HEK293T (cell line): ENCODE measurements at regions not wholly inside any gene's neighbourhood (a gene's known extent, or its start where the extent isn't known, plus 50 kb on each side); places are given as distances from the start of the nearest gene placed in this dataset.

Source experiments
- ARNT ChIP-seq: fragments of 450-650 bp; IDR thresholded peaks from 2 replicates; pipeline ENCODE4 v1.6.1; 2017; ENCODE audit warnings: mild to moderate bottlenecking
- BHLHE40 ChIP-seq: fragments of 450-650 bp; IDR thresholded peaks from 2 replicates; pipeline ENCODE4 v1.6.1; 2016; ENCODE audit warnings: mild to moderate bottlenecking, moderate library complexity, borderline replicate concordance
- CTBP1 ChIP-seq: fragments of 450-650 bp; IDR thresholded peaks from 2 replicates; pipeline ENCODE4 v1.6.1; 2016; ENCODE audit warnings: borderline replicate concordance
- ELF4 ChIP-seq: fragments of 450-650 bp; IDR thresholded peaks from 2 replicates; pipeline ENCODE4 v1.6.1; 2017; ENCODE audit warnings: antibody characterized with exemption
- FOXK2 ChIP-seq: fragments of 450-650 bp; IDR thresholded peaks from 2 replicates; pipeline ENCODE4 v1.6.1; 2016; ENCODE audit warnings: mild to moderate bottlenecking
- FOXM1 ChIP-seq: fragments of 450-650 bp; IDR thresholded peaks from 2 replicates; pipeline ENCODE4 v1.6.1; 2017; ENCODE audit warnings: mild to moderate bottlenecking, borderline replicate concordance
- HDGF ChIP-seq: fragments of 450-650 bp; IDR thresholded peaks from 2 replicates; pipeline ENCODE4 v1.6.1; 2017; ENCODE audit warnings: antibody characterized with exemption, borderline replicate concordance
- L3MBTL2 ChIP-seq: fragments of 450-650 bp; conservative IDR thresholded peaks from 2 replicates; pipeline ENCODE4 v1.6.1; 2016; ENCODE audit warnings: mild to moderate bottlenecking
- PKNOX1 ChIP-seq: fragments of 450-650 bp; IDR thresholded peaks from 2 replicates; pipeline ENCODE4 v1.6.1; 2016
- SP1 ChIP-seq: fragments of 450-650 bp; IDR thresholded peaks from 2 replicates; pipeline ENCODE4 v1.6.1; 2017
- SUZ12 ChIP-seq: fragments of 450-650 bp; IDR thresholded peaks from 2 replicates; pipeline ENCODE4 v1.6.1; 2016; ENCODE audit warnings: mild to moderate bottlenecking
- TARDBP ChIP-seq: fragments of 450-650 bp; IDR thresholded peaks from 2 replicates; pipeline ENCODE4 v1.6.1; 2016
- ZNF384 ChIP-seq: fragments of 450-650 bp; IDR thresholded peaks from 2 replicates; pipeline ENCODE4 v1.6.1; 2016

GRCh38 chr1:56297904-56298303, 281.5 kb downstream of the PLPP3 start:
- TF ChIP-seq BHLHE40 (no peak), SP1 (no peak), CTBP1 (no peak), HDGF (no peak), TARDBP (no peak), SUZ12 (no peak), ARNT (no peak), FOXK2 (no peak), FOXM1 (no peak), ZNF384 (no peak), L3MBTL2 (no peak), PKNOX1 (no peak), ELF4 (no peak)
